ENCODE measurements at regions not wholly inside any gene's neighbourhood (a gene's known extent, or its start where the extent isn't known, plus 50 kb on each side); places are given as distances from the start of the nearest gene placed in this dataset.
"Not testable (repeated sequence)": the region's sequence is repeated elsewhere in the genome, so short reads cannot be mapped to it uniquely, and the experiment has no call there.

- Mint-ChIP-seq H3K4me1 (ENCODE audit: unreplicated experiment) (no peaks in the 10 kb centered on the region), H3K36me3 (no peaks in the 10 kb centered on the region), H3K27me3 (no peaks in the 10 kb centered on the region), H3K9me3 (peaks cover 10% of the 10 kb centered on the region), H3K4me3 (no peak overlapping the region), H3K27ac (no peak overlapping the region)
- DNase-seq (ENCODE audit: extremely low spot score, unreplicated experiment), result no peak
- no peak for TF ChIP-seq CTCF (conservative IDR thresholded peaks at IDR 0.05)
These were observed 698.1 kb upstream of the SETBP1 start for GRCh38 chr18:43982582-43982981.

DNA sequence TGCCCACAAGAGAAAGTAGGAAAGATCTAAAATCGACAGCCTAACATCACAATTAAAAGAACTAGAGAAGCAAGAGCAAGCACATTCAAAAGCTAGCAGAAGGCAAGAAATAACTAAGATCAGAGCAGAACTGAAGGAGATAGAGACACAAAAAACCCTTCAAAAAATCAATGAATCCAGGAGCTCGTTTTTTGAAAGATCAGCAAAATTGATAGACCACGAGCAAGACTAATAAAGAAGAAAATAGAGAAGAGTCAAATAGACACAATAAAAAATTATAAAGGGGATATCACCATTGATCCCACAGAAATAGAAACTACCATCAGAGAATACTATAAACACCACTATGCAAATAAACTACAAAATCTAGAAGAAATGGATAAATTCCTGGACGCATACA, 693.6 kb upstream of the SETBP1 start:
- not testable (repeated sequence) for H3K27me3 Mint-ChIP-seq; DNase-seq (ENCODE audit: extremely low spot score, unreplicated experiment); H3K36me3 Mint-ChIP-seq; H3K27ac Mint-ChIP-seq; H3K4me3 Mint-ChIP-seq; H3K4me1 Mint-ChIP-seq (ENCODE audit: unreplicated experiment)
- H3K9me3 Mint-ChIP-seq, result peaks cover 10% of the 10 kb centered on the region

DNA sequence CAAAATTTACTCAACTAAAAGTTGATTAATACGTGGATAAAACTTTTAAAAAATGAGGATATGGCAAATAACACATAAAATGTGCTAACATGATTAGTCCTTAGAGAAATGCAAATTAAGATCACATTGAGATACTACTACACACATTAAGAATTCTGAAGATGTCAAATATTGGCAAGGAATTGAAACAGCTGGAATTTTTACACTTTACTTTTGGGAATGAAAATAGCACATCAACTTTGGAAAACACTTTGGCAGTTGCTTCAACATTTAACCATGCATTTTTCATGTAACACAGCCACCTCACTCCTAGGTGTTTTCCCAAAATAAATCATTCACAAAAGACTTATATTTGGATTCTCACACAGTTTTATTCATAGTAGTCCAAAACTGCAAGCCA, 687.9 kb upstream of the SETBP1 start:
- H3K36me3 Mint-ChIP-seq, result no peaks in the 10 kb centered on the region
- no peaks in the 10 kb centered on the region for H3K4me1 Mint-ChIP-seq (ENCODE audit: unreplicated experiment)
- H3K4me3 Mint-ChIP-seq, result no peak overlapping the region
- H3K27me3 Mint-ChIP-seq, result peaks cover 4% of the 10 kb centered on the region
- H3K27ac Mint-ChIP-seq, result no peak overlapping the region
- no peaks in the 10 kb centered on the region for H3K9me3 Mint-ChIP-seq
- no peak for TF ChIP-seq CTCF (conservative IDR thresholded peaks at IDR 0.05)
- no peak for DNase-seq (ENCODE audit: extremely low spot score, unreplicated experiment)

DNA sequence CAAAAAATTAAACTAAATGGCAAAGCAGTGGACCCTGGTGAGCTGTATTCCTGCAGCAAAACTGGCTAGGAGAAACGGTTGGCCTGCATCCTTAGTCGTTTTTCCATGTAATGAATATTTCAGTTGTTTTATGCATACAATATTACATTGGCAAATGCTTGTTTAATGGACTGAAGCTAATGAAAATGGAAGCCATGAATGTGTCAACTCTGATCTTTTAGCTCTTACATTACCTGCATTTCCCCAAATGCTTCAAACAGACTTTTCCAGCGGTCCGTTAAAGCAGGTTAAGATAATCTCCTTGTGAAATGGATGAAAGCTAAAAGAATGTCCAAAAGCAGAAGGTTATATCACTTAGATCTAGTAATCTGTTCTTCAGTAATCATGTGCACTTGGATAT, 686.3 kb upstream of the SETBP1 start:
- Mint-ChIP-seq H3K36me3 (no peaks in the 10 kb centered on the region), H3K9me3 (no peaks in the 10 kb centered on the region), H3K27me3 (no peaks in the 10 kb centered on the region), H3K4me3 (no peak overlapping the region), H3K27ac (no peak overlapping the region), H3K4me1 (ENCODE audit: unreplicated experiment) (no peaks in the 10 kb centered on the region)
- DNase-seq (ENCODE audit: extremely low spot score, unreplicated experiment), result no peak
- no peak for TF ChIP-seq CTCF (conservative IDR thresholded peaks at IDR 0.05)

DNA sequence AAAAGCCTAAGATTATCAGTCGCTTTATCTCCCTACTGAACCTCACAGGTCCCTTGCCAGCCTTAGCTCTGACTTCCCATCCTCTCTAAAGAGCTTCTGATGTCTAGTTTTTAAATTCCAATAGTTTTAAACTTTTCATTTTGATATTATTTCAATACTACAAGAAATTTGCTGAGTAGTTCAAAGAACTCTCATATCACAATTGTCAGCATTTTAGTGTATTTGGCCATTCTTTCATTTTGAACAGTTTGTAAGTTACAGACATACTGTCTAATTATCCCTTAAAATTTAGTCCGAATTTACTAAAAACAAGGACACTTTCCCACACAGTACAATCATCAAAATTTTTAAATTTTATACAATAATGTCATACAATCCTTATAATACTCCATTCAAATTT, 666.8 kb upstream of the SETBP1 start:
- Mint-ChIP-seq H3K27ac (no peak overlapping the region), H3K9me3 (no peaks in the 10 kb centered on the region), H3K27me3 (peaks cover 3% of the 10 kb centered on the region), H3K4me1 (ENCODE audit: unreplicated experiment) (no peaks in the 10 kb centered on the region), H3K36me3 (no peaks in the 10 kb centered on the region), H3K4me3 (no peak overlapping the region)
- DNase-seq (ENCODE audit: extremely low spot score, unreplicated experiment), result no peak
- no peak for TF ChIP-seq CTCF (conservative IDR thresholded peaks at IDR 0.05)

DNA sequence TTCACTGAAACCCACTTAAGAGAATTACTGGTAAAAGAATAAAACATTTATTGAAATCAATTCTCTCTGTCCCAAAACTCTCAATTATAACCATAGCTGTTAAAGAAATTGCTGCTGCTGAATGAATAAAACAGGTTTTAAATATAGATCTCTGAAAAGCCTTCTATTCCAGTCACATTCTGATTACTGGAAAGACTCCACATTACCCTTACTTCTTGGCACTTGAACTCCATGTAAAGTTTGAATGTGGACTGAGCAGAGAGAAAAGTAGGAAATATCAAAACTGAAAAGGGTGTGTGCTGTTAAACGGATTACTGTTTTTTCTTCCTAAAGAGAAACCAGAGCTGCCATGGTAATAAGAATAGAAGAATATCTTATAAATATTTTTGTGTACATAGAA, 655.3 kb upstream of the SETBP1 start:
- no peaks in the 10 kb centered on the region for H3K36me3 Mint-ChIP-seq
- no peaks in the 10 kb centered on the region for H3K4me1 Mint-ChIP-seq (ENCODE audit: unreplicated experiment)
- DNase-seq (ENCODE audit: extremely low spot score, unreplicated experiment), result no peak
- no peaks in the 10 kb centered on the region for H3K27me3 Mint-ChIP-seq
- TF ChIP-seq CTCF (conservative IDR thresholded peaks at IDR 0.05), result no peak
- H3K4me3 Mint-ChIP-seq, result no peak overlapping the region
- H3K27ac Mint-ChIP-seq, result no peak overlapping the region
- H3K9me3 Mint-ChIP-seq, result no peaks in the 10 kb centered on the region
